Natural killer cell treated with Interleukin-12 subunit alpha and Interleukin-12 subunit beta and Interleukin-15 and Interleukin-18, amount 100 ng/mL, for 72 hours (primary cell): ENCODE measurements at regions not wholly inside any gene's neighbourhood (a gene's known extent, or its start where the extent isn't known, plus 50 kb on each side); places are given as distances from the start of the nearest gene placed in this dataset.

ENCODE experiments used
- ATAC-seq, 2 donors: fragments of 150-1000 bp; cut with Tn5 transposase in 1 of 2; sonication (Bioruptor Pico), chemical (Tn5 transposase) in 1 of 2; 2 replicates each; pipeline ENCODE4 v1.10.0; 2021
- DNase-seq: peaks from one replicate; pipeline ENCODE4 v3.0.0; 2022; ENCODE audit warnings: low spot score
- H3K27ac Mint-ChIP-seq, 2 donors: 1 replicate in 1 of 2; 2 replicates in 1 of 2; pipeline ENCODE4 v1.8.0; 2022; ENCODE audit warnings: mixed read lengths in 2 of 2, mild to moderate bottlenecking in 1 of 2, moderate library complexity in 1 of 2
- H3K27me3 Mint-ChIP-seq, 2 donors: 1 replicate in 1 of 2; 2 replicates in 1 of 2; pipeline ENCODE4 v1.8.0; 2022; ENCODE audit warnings: mixed read lengths in 2 of 2
- H3K36me3 Mint-ChIP-seq: one replicate; pipeline ENCODE4 v1.8.0; 2022; ENCODE audit warnings: mixed read lengths
- H3K4me1 Mint-ChIP-seq, 2 donors: 1 replicate in 1 of 2; 2 replicates in 1 of 2; pipeline ENCODE4 v1.8.0; 2022; ENCODE audit warnings: low read depth in 2 of 2, mixed read lengths in 2 of 2, mild to moderate bottlenecking in 1 of 2
- H3K4me3 Mint-ChIP-seq: one replicate; pipeline ENCODE4 v1.8.0; 2022; ENCODE audit warnings: mixed read lengths
- H3K9me3 Mint-ChIP-seq: 2 replicates; pipeline ENCODE4 v1.8.0; 2022; ENCODE audit warnings: mixed read lengths

- peaks cover under 1% of the 10 kb centered on the region for H3K36me3 Mint-ChIP-seq
- DNase-seq: no peak
- H3K27me3 Mint-ChIP-seq: no peaks in the 10 kb centered on the region
- no peak overlapping the region for H3K4me3 Mint-ChIP-seq
- H3K27ac Mint-ChIP-seq: no peak overlapping the region
- no peak for ATAC-seq
- H3K4me1 Mint-ChIP-seq: no peaks in the 10 kb centered on the region
- H3K9me3 Mint-ChIP-seq: no peaks in the 10 kb centered on the region
Observed at GRCh38 chr13:69306766-69307165, 800.9 kb upstream of the ATXN8OS start.

GRCh38 chr13:69300131-69300530 lies 807.5 kb upstream of the ATXN8OS start:
- Mint-ChIP-seq H3K36me3 (peaks cover 12% of the 10 kb centered on the region), H3K4me3 (no peak overlapping the region), H3K27me3 (no peaks in the 10 kb centered on the region), H3K9me3 (peaks cover 24% of the 10 kb centered on the region), H3K27ac (no peak overlapping the region), H3K4me1 (no peaks in the 10 kb centered on the region)
- no peak for ATAC-seq
- DNase-seq: no peak

DNA sequence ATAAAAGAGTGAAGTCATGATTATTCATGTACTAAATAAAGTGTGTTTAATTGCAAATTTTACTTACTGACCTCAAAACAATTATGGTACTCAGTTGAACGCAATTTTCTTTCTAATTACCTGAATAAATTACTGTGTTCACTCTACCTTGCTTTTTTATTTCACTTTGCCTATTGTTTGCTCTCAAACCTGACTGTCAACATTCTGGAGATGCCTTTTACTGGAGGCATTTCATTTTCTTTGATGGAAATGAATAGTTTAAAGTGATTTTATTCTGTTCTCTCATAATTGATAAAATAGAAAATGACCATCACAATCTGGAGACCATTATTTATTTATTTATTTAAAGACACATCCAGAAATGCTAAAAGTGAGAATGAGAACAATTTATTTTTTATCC lies 811.5 kb upstream of the ATXN8OS start:
- H3K27ac Mint-ChIP-seq: no peak overlapping the region
- ATAC-seq: no peak
- no peaks in the 10 kb centered on the region for H3K27me3 Mint-ChIP-seq

DNA sequence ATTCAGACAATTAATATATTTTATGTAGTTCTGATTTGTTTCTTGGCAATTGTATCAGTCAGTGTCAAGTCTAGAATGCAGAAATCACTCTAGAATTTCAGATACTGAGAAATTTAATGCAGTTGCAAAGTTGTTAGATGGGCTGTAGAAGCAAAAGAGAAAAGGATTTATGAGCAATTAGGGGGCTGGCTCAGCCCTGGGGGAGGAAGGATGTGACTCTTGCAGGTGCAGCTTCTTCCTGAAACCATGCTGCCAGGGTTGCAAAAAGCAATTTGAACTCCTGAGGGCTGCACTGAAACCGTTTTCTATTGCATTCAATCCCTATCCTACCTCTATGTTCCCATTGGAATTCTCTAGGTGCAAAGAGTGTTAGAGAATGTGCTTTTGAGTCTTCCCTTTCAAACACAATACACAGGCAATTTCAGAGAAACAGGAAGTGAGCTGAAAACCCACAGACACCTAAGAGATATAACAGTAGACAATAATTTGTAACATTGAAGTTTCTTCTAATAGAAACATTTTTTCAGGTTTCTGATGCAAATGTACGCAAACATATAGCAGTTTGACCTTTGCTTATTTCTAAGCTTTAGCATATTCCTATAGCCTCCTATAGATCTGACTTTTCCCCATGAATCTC lies 814.7 kb upstream of the ATXN8OS start:
- H3K27ac Mint-ChIP-seq: no peak overlapping the region
- no peaks in the 10 kb centered on the region for H3K4me1 Mint-ChIP-seq
- H3K27me3 Mint-ChIP-seq: no peaks in the 10 kb centered on the region
- H3K9me3 Mint-ChIP-seq: peaks cover 18% of the 10 kb centered on the region
- no peak for ATAC-seq
- no peaks in the 10 kb centered on the region for H3K36me3 Mint-ChIP-seq
- no peak for DNase-seq
- H3K4me3 Mint-ChIP-seq: no peak overlapping the region

More for the DNA sequence above, 811.5 kb upstream of the ATXN8OS start:
- no peaks in the 10 kb centered on the region for H3K4me1 Mint-ChIP-seq
- DNase-seq: no peak
- peaks cover 30% of the 10 kb centered on the region for H3K9me3 Mint-ChIP-seq
- no peak overlapping the region for H3K4me3 Mint-ChIP-seq
- H3K36me3 Mint-ChIP-seq: peaks cover 12% of the 10 kb centered on the region

- Mint-ChIP-seq H3K36me3 (no peaks in the 10 kb centered on the region), H3K27me3 (no peaks in the 10 kb centered on the region), H3K27ac (no peak overlapping the region)
Observed at GRCh38 chr13:69291292-69291906, 816.2 kb upstream of the ATXN8OS start.

GRCh38 chr13:69288026-69288425 lies 819.6 kb upstream of the ATXN8OS start:
- no peak overlapping the region for H3K27ac Mint-ChIP-seq
- H3K4me1 Mint-ChIP-seq: no peaks in the 10 kb centered on the region
- peaks cover 15% of the 10 kb centered on the region for H3K9me3 Mint-ChIP-seq
- no peak overlapping the region for H3K4me3 Mint-ChIP-seq
- DNase-seq (no peak), ATAC-seq (no peak)
- H3K36me3 Mint-ChIP-seq: no peaks in the 10 kb centered on the region
- no peaks in the 10 kb centered on the region for H3K27me3 Mint-ChIP-seq

More at GRCh38 chr13:69291292-69291906, 816.2 kb upstream of the ATXN8OS start:
- Mint-ChIP-seq H3K4me3 (no peak overlapping the region), H3K4me1 (no peaks in the 10 kb centered on the region), H3K9me3 (peaks cover 24% of the 10 kb centered on the region)
- DNase-seq (no peak), ATAC-seq (no peak)

DNA sequence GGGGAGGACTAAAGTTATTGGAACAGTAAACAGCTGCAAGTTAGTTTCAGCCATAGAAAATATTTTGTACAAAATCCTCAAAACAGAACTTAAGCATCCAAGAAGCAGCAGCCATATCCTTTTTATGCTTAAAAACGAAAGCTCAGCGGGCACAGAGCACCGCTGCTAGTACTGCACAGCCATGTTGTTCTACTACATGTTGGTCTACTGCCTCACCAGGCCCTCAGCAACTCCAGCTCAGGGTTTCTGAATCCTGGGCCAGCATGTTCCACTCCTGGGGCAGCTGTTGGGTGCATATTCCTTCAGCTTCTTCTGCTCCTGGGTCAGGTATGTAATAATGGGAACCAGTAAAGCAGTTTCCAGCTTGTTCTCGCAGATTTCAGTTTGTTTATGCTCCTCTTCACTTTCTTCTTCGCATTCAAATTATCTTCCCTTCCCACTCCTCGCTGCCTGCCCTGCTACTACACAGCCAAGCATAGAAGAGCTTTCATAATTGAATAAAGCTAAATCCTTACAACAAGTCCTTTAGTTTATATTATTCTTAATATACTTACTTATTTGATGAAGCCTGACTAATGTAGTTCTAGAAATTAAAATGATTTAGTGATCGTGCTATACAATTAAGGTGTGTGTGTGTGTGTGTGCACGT lies 820.5 kb upstream of the ATXN8OS start:
- no peaks in the 10 kb centered on the region for H3K27me3 Mint-ChIP-seq

DNA sequence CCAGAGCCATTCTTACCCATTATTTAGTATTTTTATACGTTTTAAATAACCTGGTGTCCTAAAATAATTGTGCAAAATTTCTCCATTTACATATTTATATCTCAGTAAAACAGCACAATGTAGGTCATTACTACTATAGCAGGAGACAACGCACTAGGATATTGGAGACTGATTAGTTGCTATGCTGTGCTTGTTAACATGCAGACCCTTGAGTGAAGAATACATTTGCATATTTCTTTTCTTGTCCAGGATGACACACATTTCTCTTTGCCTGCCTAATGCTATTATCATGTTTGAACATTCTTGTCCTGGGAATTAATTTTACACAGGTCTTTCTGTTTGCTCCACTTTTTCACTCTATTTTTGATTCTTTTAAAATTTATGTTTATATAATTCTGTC lies 823.8 kb upstream of the ATXN8OS start:
- Mint-ChIP-seq H3K27ac (no peak overlapping the region), H3K4me1 (no peaks in the 10 kb centered on the region), H3K36me3 (no peaks in the 10 kb centered on the region), H3K4me3 (no peak overlapping the region), H3K27me3 (no peaks in the 10 kb centered on the region), H3K9me3 (peaks cover 17% of the 10 kb centered on the region)
- DNase-seq (no peak), ATAC-seq (no peak)

More for the DNA sequence above, 820.5 kb upstream of the ATXN8OS start:
- no peaks in the 10 kb centered on the region for H3K4me1 Mint-ChIP-seq
- ATAC-seq (no peak), DNase-seq (no peak)
- H3K36me3 Mint-ChIP-seq: no peaks in the 10 kb centered on the region
- no peak overlapping the region for H3K4me3 Mint-ChIP-seq
- H3K9me3 Mint-ChIP-seq: peaks cover 17% of the 10 kb centered on the region
- no peak overlapping the region for H3K27ac Mint-ChIP-seq

DNA sequence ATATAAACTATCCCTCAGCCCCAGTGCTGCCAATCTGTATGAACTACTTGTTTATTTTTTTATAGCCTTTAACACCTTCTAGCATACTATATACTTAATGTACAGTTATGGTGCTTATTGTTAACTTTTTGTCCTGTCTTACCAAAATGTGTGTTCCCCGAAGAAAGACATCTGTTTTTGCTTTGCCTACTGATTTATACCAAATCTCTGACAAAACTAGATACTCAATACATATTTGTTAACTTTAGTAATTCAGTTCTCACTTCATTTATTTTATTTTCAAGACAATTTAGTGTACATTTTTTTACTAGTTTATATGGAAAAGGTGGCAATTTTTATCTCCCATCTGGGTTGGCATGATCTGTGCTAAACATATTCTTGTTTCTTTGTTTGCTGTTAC lies 824.3 kb upstream of the ATXN8OS start:
- H3K4me1 Mint-ChIP-seq: no peaks in the 10 kb centered on the region
- H3K4me3 Mint-ChIP-seq: no peak overlapping the region
- H3K27ac Mint-ChIP-seq: no peak overlapping the region
- no peaks in the 10 kb centered on the region for H3K27me3 Mint-ChIP-seq
- no peaks in the 10 kb centered on the region for H3K36me3 Mint-ChIP-seq
- peaks cover 15% of the 10 kb centered on the region for H3K9me3 Mint-ChIP-seq
- DNase-seq (no peak), ATAC-seq (no peak)

DNA sequence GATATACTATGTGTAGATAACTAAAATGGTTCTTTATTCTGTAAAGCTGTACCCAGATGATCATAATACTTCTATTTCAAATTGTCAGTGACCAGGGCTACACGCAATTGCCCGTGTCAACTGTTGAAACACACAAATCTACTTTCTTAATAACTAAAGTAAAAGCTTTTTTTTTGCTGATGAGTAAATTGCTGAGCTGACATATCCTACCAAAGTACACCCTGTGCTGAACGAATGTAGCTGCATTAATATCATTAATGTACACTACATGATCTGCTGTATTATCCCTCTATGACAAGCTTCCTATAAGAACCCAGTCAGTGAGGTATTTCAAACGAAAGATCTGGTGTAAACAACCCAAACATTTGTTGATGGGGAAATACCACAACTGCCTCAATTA lies 827.2 kb upstream of the ATXN8OS start:
- H3K4me1 Mint-ChIP-seq: no peaks in the 10 kb centered on the region
- H3K9me3 Mint-ChIP-seq: peaks cover 9% of the 10 kb centered on the region
- no peaks in the 10 kb centered on the region for H3K27me3 Mint-ChIP-seq
- H3K36me3 Mint-ChIP-seq: no peaks in the 10 kb centered on the region
- H3K27ac Mint-ChIP-seq: no peak overlapping the region
- no peak for DNase-seq
- H3K4me3 Mint-ChIP-seq: no peak overlapping the region
- no peak for ATAC-seq

GRCh38 chr13:69279213-69279612 lies 828.4 kb upstream of the ATXN8OS start:
- H3K9me3 Mint-ChIP-seq: peaks cover 10% of the 10 kb centered on the region
- no peak overlapping the region for H3K27ac Mint-ChIP-seq
- ATAC-seq (no peak), DNase-seq (no peak)
- no peaks in the 10 kb centered on the region for H3K4me1 Mint-ChIP-seq
- H3K36me3 Mint-ChIP-seq: no peaks in the 10 kb centered on the region
- H3K27me3 Mint-ChIP-seq: no peaks in the 10 kb centered on the region
- H3K4me3 Mint-ChIP-seq: no peak overlapping the region

DNA sequence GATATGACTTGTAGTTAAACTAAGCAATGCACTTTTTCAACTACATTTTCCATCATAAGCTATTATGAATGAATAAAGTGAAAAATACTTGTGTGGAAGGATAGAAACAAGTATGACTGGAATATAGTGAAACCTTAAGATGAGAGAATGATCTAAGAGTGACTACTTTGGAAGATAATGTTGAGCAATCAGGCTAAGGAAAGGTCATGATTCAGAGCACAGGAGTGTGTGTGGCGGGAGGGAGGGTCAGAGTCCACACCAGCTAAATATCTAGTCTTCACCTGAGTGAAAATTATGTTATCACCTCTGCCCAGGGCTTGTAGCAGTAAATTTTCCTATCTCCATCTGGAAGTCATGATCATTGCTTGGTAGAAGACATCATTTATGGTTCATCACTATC lies 833.4 kb upstream of the ATXN8OS start:
- Mint-ChIP-seq H3K27me3 (no peaks in the 10 kb centered on the region), H3K9me3 (peaks cover 15% of the 10 kb centered on the region), H3K36me3 (no peaks in the 10 kb centered on the region), H3K27ac (no peak overlapping the region), H3K4me3 (no peak overlapping the region), H3K4me1 (no peaks in the 10 kb centered on the region)
- no peak for DNase-seq
- no peak for ATAC-seq

GRCh38 chr13:69264362-69265334 lies 843.0 kb upstream of the ATXN8OS start:
- ATAC-seq (no peak), DNase-seq (no peak)
- H3K27me3 Mint-ChIP-seq: no peaks in the 10 kb centered on the region
- peaks cover 10% of the 10 kb centered on the region for H3K36me3 Mint-ChIP-seq
- H3K27ac Mint-ChIP-seq: no peak overlapping the region
- H3K9me3 Mint-ChIP-seq: peaks cover 26% of the 10 kb centered on the region
- no peak overlapping the region for H3K4me3 Mint-ChIP-seq
- H3K4me1 Mint-ChIP-seq: no peaks in the 10 kb centered on the region
